HAP-1 (cell line): ENCODE measurements at regions not wholly inside any gene's neighbourhood (a gene's known extent, or its start where the extent isn't known, plus 50 kb on each side); places are given as distances from the start of the nearest gene placed in this dataset.

Experiments used
- DNase-seq, 2 experiments: peaks; one replicate each; pipeline ENCODE4 v3.0.0-alpha.2; 2016 to 2020; ENCODE audit warnings: low spot score in 2 of 2
- H3K27me3 ChIP-seq: fragments of 250-450 bp; sonication (Bioruptor Pico); 2 replicates; pipeline ENCODE4 v1.5.1; 2020; ENCODE audit warnings: low read depth, mild to moderate bottlenecking, moderate library complexity
- H3K36me3 ChIP-seq: fragments of 250-450 bp; sonication (Bioruptor Pico); replicated peaks from 2 replicates; pipeline ENCODE4 v1.5.1; 2020; ENCODE audit warnings: mild to moderate bottlenecking
- H3K4me1 ChIP-seq: fragments of 250-450 bp; sonication (Bioruptor Pico); 2 replicates; pipeline ENCODE4 v1.5.1; 2020; ENCODE audit warnings: mild to moderate bottlenecking
- H3K4me3 ChIP-seq: fragments of 250-450 bp; sonication (Bioruptor Pico); 2 replicates; pipeline ENCODE4 v1.5.1; 2020; ENCODE audit warnings: mild to moderate bottlenecking, moderate library complexity
- H3K9me3 ChIP-seq: fragments of 250-450 bp; sonication (Bioruptor Pico); 2 replicates; pipeline ENCODE4 v1.5.1; 2020; ENCODE audit warnings: mild to moderate bottlenecking, moderate library complexity
- in situ Hi-C: fragments of 300-500 bp; cut with MboI; formaldehyde crosslinking; loops from 3 replicates; pipeline ENCODE4 v1.14.3; 2020; ENCODE audit warnings: low sequenced_read_pairs, inconsistent platforms, mixed read lengths

DNA sequence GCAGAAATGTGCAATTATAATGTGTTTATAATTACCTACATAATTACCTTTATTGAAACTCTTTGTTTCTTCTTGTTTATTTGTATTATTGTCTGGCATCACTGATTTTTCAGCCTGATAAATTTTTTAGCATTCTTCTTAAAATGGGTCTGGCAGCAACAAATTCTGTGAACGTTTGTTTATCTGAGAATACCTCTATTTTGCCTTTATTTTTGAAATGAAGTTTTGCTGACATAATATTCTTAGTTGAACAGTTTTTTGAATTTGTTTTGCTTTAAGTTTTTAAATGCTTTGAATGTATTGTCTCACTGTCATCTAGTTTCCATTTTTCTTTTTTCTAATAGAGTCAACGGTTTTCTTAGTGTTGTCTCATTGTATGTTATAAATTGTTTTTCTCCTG lies 1152.0 kb upstream of the CDH2 start:
- Histone ChIP-seq H3K4me1 (peaks cover 4% of the 10 kb centered on the region; the same call in 1 of the 2 replicates), H3K4me3 (no peak overlapping the region), H3K9me3 (0 out of 2 replicates have a peak, but pooled peaks cover 3% of the 10 kb centered on the region), H3K27me3 (no peaks in the 10 kb centered on the region), H3K36me3 (no peaks in the 10 kb centered on the region)
- DNase-seq: no peak
- in situ Hi-C loops: no loop called here

DNA sequence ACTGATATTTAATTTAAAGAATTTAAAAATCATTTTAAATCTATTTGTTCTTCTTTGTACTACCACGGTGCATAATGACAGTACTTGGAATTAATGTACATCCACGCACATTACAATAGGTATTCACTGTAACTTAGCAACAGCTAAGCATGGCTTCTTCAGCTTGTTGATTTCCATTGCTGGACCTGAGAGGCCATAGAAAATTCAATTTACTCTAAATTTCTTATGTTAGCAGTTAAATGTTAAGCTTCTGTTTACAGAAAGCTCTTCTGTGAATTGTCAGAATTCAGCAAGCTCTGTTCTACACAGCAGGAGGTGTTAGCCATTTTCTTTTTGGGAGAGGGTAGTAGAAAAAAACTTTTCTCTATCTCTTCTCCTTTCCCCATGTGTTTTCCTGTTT lies 1149.3 kb upstream of the CDH2 start:
- peak; percentile 12 to 56 for DNase-seq
- Histone ChIP-seq H3K9me3 (0 out of 2 replicates have a peak, but pooled peaks cover 3% of the 10 kb centered on the region), H3K27me3 (no peaks in the 10 kb centered on the region), H3K36me3 (no peaks in the 10 kb centered on the region), H3K4me3 (no peak overlapping the region), H3K4me1 (peaks cover 4% of the 10 kb centered on the region; the same call in 1 of the 2 replicates)
- in situ Hi-C loops: no loop called here

GRCh38 chr18:29321561-29321960 lies 1144.6 kb upstream of the CDH2 start:
- no peak for DNase-seq
- Histone ChIP-seq H3K9me3 (no peaks in the 10 kb centered on the region), H3K4me3 (no peak overlapping the region), H3K27me3 (no peaks in the 10 kb centered on the region), H3K36me3 (no peaks in the 10 kb centered on the region), H3K4me1 (peaks cover 4% of the 10 kb centered on the region; the same call in 1 of the 2 replicates)
- in situ Hi-C loops: no loop called here

DNA sequence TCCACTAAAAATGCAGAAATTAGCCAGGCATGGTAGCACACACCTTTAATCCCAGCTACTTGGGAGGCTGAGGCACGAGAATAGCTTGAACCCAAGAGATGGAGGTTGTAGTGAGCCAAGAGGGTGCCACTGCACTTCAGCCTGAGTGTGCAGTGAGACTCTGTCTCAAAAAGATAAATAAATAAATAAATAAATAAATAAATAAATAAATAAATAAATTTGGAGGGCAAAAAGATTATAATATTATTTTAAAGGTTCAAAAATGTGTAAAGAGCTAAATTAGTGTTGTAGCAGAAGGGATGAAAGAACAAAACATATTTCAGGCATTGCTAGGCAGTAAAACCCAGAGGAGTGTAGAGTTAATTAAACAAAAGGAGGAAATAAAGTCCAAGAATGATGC lies 1136.4 kb upstream of the CDH2 start:
- H3K36me3 ChIP-seq: no peaks in the 10 kb centered on the region
- DNase-seq: no peak
- H3K9me3 ChIP-seq: no peaks in the 10 kb centered on the region
- H3K4me1 ChIP-seq: peaks cover 16% of the 10 kb centered on the region
- in situ Hi-C loops: no loop called here
- no peaks in the 10 kb centered on the region for H3K27me3 ChIP-seq
- no peak overlapping the region for H3K4me3 ChIP-seq

GRCh38 chr18:29311580-29311979 lies 1134.7 kb upstream of the CDH2 start:
- in situ Hi-C loops: no loop called here

GRCh38 chr18:29309366-29309765 lies 1132.4 kb upstream of the CDH2 start:
- in situ Hi-C loops: no loop called here
- no peak overlapping the region for H3K4me3 ChIP-seq

More at GRCh38 chr18:29311580-29311979, 1134.7 kb upstream of the CDH2 start:
- no peaks in the 10 kb centered on the region for H3K9me3 ChIP-seq
- no peaks in the 10 kb centered on the region for H3K36me3 ChIP-seq
- H3K27me3 ChIP-seq: no peaks in the 10 kb centered on the region
- DNase-seq: no peak
- peaks cover 24% of the 10 kb centered on the region for H3K4me1 ChIP-seq
- no peak overlapping the region for H3K4me3 ChIP-seq

GRCh38 chr18:29307982-29308381 lies 1131.1 kb upstream of the CDH2 start:
- Histone ChIP-seq H3K4me3 (no peak overlapping the region), H3K36me3 (no peaks in the 10 kb centered on the region), H3K27me3 (no peaks in the 10 kb centered on the region), H3K4me1 (peaks cover 24% of the 10 kb centered on the region), H3K9me3 (no peaks in the 10 kb centered on the region; the same call in 1 of the 2 replicates)
- in situ Hi-C loops: no loop called here
- peak in 1 of 2 experiments; percentile 33 for DNase-seq

More at GRCh38 chr18:29309366-29309765, 1132.4 kb upstream of the CDH2 start:
- Histone ChIP-seq H3K27me3 (no peaks in the 10 kb centered on the region), H3K4me1 (peaks cover 24% of the 10 kb centered on the region), H3K9me3 (no peaks in the 10 kb centered on the region), H3K36me3 (no peaks in the 10 kb centered on the region)
- peak in 1 of 2 experiments; percentile 55 for DNase-seq

- H3K36me3 ChIP-seq: no peaks in the 10 kb centered on the region
- no peak for DNase-seq
- peaks cover 24% of the 10 kb centered on the region for H3K4me1 ChIP-seq
- H3K27me3 ChIP-seq: no peaks in the 10 kb centered on the region
- H3K4me3 ChIP-seq: no peak overlapping the region
- no peaks in the 10 kb centered on the region; the same call in 1 of the 2 replicates for H3K9me3 ChIP-seq
- in situ Hi-C loops: no loop called here
Measured at GRCh38 chr18:29307231-29307630, 1130.3 kb upstream of the CDH2 start.

DNA sequence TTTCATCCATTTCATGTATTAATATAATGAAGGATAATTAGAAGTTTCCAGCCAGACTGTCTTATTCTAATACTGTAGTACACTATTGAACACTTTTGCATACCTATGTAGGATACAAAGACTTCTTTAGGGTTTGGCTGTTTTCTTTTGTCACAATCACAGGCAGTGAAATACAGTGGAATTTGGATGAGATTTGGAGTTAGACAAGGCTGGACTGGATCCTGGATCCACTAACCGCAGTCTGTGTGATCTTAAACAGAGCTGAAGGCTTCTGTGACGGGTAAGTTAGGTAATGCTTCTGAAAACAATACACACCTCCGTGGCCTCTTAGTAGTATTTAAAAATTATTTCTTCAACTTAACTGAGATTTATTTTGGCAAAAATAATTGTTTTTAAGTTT lies 1128.6 kb upstream of the CDH2 start:
- in situ Hi-C loops: no loop called here
- DNase-seq: peak in 1 of 2 experiments; percentile 51
- H3K27me3 ChIP-seq: no peaks in the 10 kb centered on the region
- no peak overlapping the region for H3K4me3 ChIP-seq
- no peaks in the 10 kb centered on the region; the same call in 1 of the 2 replicates for H3K9me3 ChIP-seq
- no peaks in the 10 kb centered on the region for H3K36me3 ChIP-seq
- H3K4me1 ChIP-seq: peaks cover 24% of the 10 kb centered on the region

DNA sequence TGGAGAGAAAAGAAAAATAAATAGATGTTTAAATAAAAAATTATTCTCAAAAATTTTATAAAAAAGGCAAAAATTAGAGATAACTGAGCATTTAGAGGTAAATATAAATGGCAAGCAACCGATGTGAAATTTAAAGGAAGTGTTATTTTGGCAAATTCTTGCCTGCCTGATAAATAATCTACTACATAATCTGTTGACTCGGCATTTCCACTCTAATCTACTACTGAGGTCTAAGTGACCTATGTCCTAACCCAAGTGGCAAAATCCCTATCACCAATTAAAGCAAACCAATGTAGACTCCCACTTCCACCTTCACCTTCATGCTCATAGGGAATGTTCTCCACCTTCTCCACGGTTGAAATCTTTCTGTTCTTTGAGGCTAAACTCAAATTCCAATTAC lies 1124.1 kb upstream of the CDH2 start:
- in situ Hi-C loops: no loop called here
- H3K36me3 ChIP-seq: no peaks in the 10 kb centered on the region
- H3K4me1 ChIP-seq: no peaks in the 10 kb centered on the region; the same call in 1 of the 2 replicates
- no peaks in the 10 kb centered on the region; the same call in 1 of the 2 replicates for H3K9me3 ChIP-seq
- no peaks in the 10 kb centered on the region for H3K27me3 ChIP-seq
- no peak for DNase-seq
- no peak overlapping the region for H3K4me3 ChIP-seq

- in situ Hi-C loops: no loop called here
- no peak for DNase-seq
- Histone ChIP-seq H3K4me1 (no peaks in the 10 kb centered on the region), H3K4me3 (no peak overlapping the region), H3K36me3 (no peaks in the 10 kb centered on the region), H3K9me3 (no peaks in the 10 kb centered on the region), H3K27me3 (no peaks in the 10 kb centered on the region)
Measured at GRCh38 chr18:29285471-29285870, 1108.5 kb upstream of the CDH2 start.

- H3K4me1 ChIP-seq: peaks cover 25% of the 10 kb centered on the region
- no peaks in the 10 kb centered on the region for H3K27me3 ChIP-seq
- in situ Hi-C loops: no loop called here
- H3K4me3 ChIP-seq: no peak overlapping the region
- no peaks in the 10 kb centered on the region for H3K9me3 ChIP-seq
- no peak for DNase-seq
- no peaks in the 10 kb centered on the region for H3K36me3 ChIP-seq
Measured at GRCh38 chr18:29271501-29271900, 1094.6 kb upstream of the CDH2 start.

- Histone ChIP-seq H3K9me3 (no peaks in the 10 kb centered on the region), H3K4me1 (no peaks in the 10 kb centered on the region), H3K27me3 (no peaks in the 10 kb centered on the region), H3K36me3 (no peaks in the 10 kb centered on the region), H3K4me3 (no peak overlapping the region)
- in situ Hi-C loops: no loop called here
- no peak for DNase-seq
Measured at GRCh38 chr18:29259838-29260237, 1082.9 kb upstream of the CDH2 start.

DNA sequence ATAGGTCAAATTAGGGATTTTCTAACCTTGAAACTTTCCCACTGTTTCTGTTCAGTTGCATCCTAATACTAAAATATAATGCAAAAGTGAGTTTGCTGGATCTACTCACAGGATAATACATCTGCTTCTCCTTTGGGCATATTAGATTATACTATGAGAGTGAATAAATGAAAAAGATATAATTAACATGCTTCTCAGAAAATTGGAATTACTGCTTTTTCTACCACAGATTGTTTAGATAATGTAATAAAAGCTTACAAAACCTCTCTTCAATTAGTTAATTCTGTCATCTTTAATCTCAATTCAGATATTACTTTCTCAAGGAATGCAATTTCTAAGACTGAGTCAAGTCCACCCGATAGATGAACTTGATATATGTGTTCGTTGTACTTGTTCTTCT lies 1077.2 kb upstream of the CDH2 start:
- no peak overlapping the region for H3K4me3 ChIP-seq
- in situ Hi-C loops: no loop called here
- no peaks in the 10 kb centered on the region for H3K36me3 ChIP-seq
- H3K9me3 ChIP-seq: no peaks in the 10 kb centered on the region
- peaks cover 38% of the 10 kb centered on the region for H3K4me1 ChIP-seq
- no peaks in the 10 kb centered on the region for H3K27me3 ChIP-seq
- DNase-seq: no peak

- Histone ChIP-seq H3K9me3 (no peaks in the 10 kb centered on the region), H3K4me1 (peaks cover 47% of the 10 kb centered on the region), H3K36me3 (no peaks in the 10 kb centered on the region), H3K4me3 (no peak overlapping the region), H3K27me3 (no peaks in the 10 kb centered on the region)
- no peak for DNase-seq
- in situ Hi-C loops: no loop called here
Measured at GRCh38 chr18:29251681-29252080, 1074.8 kb upstream of the CDH2 start.
